ENCODE measurements at regions not wholly inside any gene's neighbourhood (a gene's known extent, or its start where the extent isn't known, plus 50 kb on each side); places are given as distances from the start of the nearest gene placed in this dataset.

DNA sequence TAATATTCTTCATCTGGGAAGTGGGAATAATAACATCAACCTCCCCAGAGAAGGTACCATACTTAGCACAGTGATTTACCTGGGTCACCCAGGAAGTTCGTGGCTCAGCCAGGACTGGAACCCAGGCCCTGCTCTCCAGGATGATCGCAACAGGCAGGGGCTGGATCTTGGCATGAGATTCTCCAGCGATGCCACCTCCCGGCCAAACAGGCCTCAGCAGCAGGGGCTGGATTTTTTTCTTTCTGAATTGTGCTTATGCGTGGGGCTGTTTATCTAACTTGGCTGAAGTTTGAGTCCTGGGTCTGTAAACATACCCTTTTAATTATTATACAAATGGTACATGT lies 129.5 kb upstream of the PTPN1 start:
- TF ChIP-seq, protein P1, sequence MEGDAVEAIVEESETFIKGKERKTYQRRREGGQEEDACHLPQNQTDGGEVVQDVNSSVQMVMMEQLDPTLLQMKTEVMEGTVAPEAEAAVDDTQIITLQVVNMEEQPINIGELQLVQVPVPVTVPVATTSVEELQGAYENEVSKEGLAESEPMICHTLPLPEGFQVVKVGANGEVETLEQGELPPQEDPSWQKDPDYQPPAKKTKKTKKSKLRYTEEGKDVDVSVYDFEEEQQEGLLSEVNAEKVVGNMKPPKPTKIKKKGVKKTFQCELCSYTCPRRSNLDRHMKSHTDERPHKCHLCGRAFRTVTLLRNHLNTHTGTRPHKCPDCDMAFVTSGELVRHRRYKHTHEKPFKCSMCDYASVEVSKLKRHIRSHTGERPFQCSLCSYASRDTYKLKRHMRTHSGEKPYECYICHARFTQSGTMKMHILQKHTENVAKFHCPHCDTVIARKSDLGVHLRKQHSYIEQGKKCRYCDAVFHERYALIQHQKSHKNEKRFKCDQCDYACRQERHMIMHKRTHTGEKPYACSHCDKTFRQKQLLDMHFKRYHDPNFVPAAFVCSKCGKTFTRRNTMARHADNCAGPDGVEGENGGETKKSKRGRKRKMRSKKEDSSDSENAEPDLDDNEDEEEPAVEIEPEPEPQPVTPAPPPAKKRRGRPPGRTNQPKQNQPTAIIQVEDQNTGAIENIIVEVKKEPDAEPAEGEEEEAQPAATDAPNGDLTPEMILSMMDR (IDR thresholded peaks at IDR 0.05; ENCODE audit: borderline replicate concordance, extremely low read depth, low read length, poor library complexity, severe bottlenecking), result peak; percentile 8
- TF ChIP-seq EZH2 (IDR thresholded peaks at IDR 0.05; ENCODE audit: borderline replicate concordance, low read depth, low read length, severe bottlenecking), result no peak

All from DND-41 (cell line).